Mesothelial cell of epicardium (in vitro differentiated cells): ENCODE measurements at regions not wholly inside any gene's neighbourhood (a gene's known extent, or its start where the extent isn't known, plus 50 kb on each side); places are given as distances from the start of the nearest gene placed in this dataset.

Experiments
- DNase-seq, 2 experiments: peaks; one replicate each; pipeline ENCODE4 v3.0.0; 2021; ENCODE audit warnings: low spot score in 2 of 2; ENCODE audit not compliant: unreplicated experiment in 2 of 2
- H3K27ac Mint-ChIP-seq: 2 replicates; pipeline ENCODE4 v1.8.0; 2021; ENCODE audit warnings: mixed read lengths
- H3K27me3 Mint-ChIP-seq: 2 replicates; pipeline ENCODE4 v1.8.0; 2021; ENCODE audit warnings: low read depth, mixed read lengths
- H3K36me3 Mint-ChIP-seq: 2 replicates; pipeline ENCODE4 v1.8.0; 2021; ENCODE audit warnings: mixed read lengths
- H3K4me1 Mint-ChIP-seq: 2 replicates; pipeline ENCODE4 v1.8.0; 2021; ENCODE audit warnings: mixed read lengths
- H3K4me3 Mint-ChIP-seq: 2 replicates; pipeline ENCODE4 v1.8.0; 2021; ENCODE audit warnings: mild to moderate bottlenecking, moderate library complexity, mixed read lengths
- H3K9me3 Mint-ChIP-seq: 2 replicates; pipeline ENCODE4 v1.8.0; 2021; ENCODE audit warnings: mixed read lengths
- TF ChIP-seq, protein P1 (sequence below): fragments of 200-600 bp; sonication (generic); IDR thresholded peaks from one replicate; pipeline ENCODE4 v1.5.0; 2021; ENCODE audit warnings: antibody characterized with exemption; ENCODE audit not compliant: unreplicated experiment

DNA sequence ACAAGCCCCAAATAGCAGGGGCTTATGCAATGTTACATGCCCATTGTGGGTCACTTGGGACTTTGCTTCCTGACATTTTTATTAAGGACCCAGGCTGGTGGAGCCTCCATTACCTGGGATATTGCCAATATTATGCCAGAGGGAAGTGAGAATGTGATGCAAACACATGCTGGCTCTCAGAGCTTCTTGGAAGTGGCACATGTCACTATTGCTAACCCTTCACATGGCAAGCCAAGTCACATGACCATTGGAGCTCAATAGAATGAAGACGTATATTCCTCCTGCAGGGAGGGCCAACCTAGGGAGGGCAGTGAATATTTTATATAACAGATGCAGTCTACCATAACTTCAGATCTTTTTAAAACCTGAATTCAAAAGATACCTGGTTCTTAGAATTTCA, 140.7 kb upstream of the ZFP64 start:
- no peak overlapping the region for H3K27ac Mint-ChIP-seq
- H3K9me3 Mint-ChIP-seq, result peaks cover 32% of the 10 kb centered on the region

DNA sequence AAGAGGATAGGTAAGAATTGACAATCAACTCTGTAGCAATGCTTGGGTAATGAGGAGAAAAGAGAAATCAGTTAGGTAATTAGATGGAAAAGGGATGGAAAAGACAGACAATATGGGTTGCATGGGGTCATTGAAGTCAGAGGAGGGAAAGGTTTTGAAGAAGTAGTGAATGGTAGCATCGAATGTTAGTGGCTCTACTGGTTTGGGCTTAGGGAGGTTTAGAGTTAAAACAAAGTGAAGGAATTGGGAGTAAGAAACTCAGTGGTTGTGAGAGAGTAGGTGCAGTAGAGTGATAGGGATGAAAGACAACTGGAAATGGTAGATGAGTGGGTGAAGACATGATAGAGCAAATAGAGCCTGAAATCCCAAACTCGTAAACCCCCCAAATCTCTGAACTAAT, 140.1 kb upstream of the ZFP64 start:
- H3K36me3 Mint-ChIP-seq, result no peaks in the 10 kb centered on the region
- H3K4me3 Mint-ChIP-seq, result no peak overlapping the region
- no peak overlapping the region for H3K27ac Mint-ChIP-seq
- peaks cover 57% of the 10 kb centered on the region for H3K27me3 Mint-ChIP-seq
- no peak for DNase-seq
- no peaks in the 10 kb centered on the region for H3K4me1 Mint-ChIP-seq
- H3K9me3 Mint-ChIP-seq, result peaks cover 32% of the 10 kb centered on the region
- TF ChIP-seq, protein P1, sequence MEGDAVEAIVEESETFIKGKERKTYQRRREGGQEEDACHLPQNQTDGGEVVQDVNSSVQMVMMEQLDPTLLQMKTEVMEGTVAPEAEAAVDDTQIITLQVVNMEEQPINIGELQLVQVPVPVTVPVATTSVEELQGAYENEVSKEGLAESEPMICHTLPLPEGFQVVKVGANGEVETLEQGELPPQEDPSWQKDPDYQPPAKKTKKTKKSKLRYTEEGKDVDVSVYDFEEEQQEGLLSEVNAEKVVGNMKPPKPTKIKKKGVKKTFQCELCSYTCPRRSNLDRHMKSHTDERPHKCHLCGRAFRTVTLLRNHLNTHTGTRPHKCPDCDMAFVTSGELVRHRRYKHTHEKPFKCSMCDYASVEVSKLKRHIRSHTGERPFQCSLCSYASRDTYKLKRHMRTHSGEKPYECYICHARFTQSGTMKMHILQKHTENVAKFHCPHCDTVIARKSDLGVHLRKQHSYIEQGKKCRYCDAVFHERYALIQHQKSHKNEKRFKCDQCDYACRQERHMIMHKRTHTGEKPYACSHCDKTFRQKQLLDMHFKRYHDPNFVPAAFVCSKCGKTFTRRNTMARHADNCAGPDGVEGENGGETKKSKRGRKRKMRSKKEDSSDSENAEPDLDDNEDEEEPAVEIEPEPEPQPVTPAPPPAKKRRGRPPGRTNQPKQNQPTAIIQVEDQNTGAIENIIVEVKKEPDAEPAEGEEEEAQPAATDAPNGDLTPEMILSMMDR, result no peak

More for the DNA sequence above, 140.7 kb upstream of the ZFP64 start:
- H3K27me3 Mint-ChIP-seq, result peaks cover 56% of the 10 kb centered on the region
- no peak for DNase-seq
- no peaks in the 10 kb centered on the region for H3K36me3 Mint-ChIP-seq
- TF ChIP-seq, protein P1, result no peak
- H3K4me1 Mint-ChIP-seq, result no peaks in the 10 kb centered on the region
- no peak overlapping the region for H3K4me3 Mint-ChIP-seq

DNA sequence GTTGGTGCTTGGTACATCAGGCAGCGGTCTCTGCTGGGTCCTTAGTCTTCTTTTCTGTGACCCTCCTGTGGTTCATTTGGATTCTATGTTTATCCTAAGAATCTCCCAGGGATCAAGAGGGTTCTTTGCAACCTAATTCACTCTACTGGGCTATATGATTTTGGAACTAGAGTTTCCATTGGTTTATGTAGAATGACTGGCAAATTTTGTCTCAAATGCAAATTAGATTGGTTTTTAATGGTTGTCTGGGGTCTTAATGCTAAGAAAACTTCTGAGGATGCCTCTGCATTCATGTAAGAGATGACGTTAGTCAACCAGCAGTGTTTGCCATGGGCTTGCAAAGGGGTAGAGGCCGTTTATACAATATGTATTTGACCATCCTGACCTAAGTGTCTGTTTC, 129.8 kb upstream of the ZFP64 start:
- Mint-ChIP-seq H3K4me3 (no peak overlapping the region), H3K27ac (no peak overlapping the region), H3K9me3 (peaks cover 13% of the 10 kb centered on the region), H3K36me3 (no peaks in the 10 kb centered on the region), H3K27me3 (peaks cover 59% of the 10 kb centered on the region), H3K4me1 (no peaks in the 10 kb centered on the region)
- DNase-seq, result no peak
- TF ChIP-seq, protein P1, result no peak

DNA sequence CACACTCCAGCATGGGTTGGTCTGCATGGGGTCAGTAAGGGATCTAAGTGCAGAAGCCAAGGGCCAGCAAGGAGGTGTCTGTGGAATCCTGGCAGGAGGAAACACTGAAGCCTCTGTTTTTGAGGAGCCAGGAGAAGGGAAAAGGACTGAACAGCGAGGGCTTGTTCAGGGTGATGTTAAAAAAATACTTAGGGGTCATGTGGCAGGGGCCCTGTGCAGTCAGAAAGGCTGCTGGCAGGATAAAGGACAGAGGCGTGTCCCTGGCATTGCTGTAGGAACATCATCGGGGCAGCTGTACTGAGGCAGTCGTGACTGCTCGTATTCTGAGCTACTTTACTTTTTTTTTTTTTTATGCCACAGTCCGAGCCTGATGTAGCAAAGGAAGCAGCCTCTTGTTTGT, 127.1 kb upstream of the ZFP64 start:
- Mint-ChIP-seq H3K4me1 (peaks cover 1% of the 10 kb centered on the region), H3K36me3 (no peaks in the 10 kb centered on the region), H3K27ac (no peak overlapping the region), H3K27me3 (peaks cover 47% of the 10 kb centered on the region), H3K4me3 (no peak overlapping the region), H3K9me3 (peaks cover 16% of the 10 kb centered on the region)
- TF ChIP-seq, protein P1, result no peak
- DNase-seq, result no peak

DNA sequence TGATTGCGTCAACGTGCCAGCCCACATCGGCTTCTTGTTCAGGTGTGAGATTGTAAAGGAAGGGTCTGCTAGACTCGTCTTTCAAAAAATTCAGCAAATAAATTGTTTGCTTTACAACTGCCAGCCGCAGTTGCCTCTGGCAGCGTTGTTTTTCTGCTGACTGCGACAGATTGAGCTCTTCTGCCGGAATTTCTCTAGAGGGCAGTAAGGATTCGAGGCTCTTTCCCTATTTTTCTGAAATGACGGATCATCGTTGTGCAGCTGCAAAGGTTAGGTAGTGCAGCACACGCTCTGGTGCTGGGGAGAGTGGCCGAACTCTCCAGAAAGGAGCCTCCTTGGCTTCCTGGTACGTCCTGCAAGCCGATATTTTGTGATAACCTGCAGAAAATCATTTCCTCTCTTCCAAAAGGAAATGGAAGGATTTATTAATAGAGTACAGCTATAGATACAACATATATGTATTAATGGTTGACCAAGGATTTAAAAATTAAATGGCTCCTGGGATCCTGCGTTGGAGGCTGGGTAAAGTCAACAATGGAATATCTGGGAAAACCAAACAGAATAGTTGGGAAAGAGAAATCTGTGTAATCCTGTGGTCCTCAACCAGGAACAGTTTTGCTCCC, 121.9 kb upstream of the ZFP64 start:
- peaks cover 9% of the 10 kb centered on the region for H3K9me3 Mint-ChIP-seq
- DNase-seq, result no peak
- H3K36me3 Mint-ChIP-seq, result no peaks in the 10 kb centered on the region
- TF ChIP-seq, protein P1, result no peak
- H3K27ac Mint-ChIP-seq, result no peak overlapping the region
- peaks cover 26% of the 10 kb centered on the region for H3K27me3 Mint-ChIP-seq
- H3K4me1 Mint-ChIP-seq, result peaks cover 25% of the 10 kb centered on the region
- H3K4me3 Mint-ChIP-seq, result peak overlapping the region; percentile 39
